GM12878 (cell line): ENCODE measurements at regions not wholly inside any gene's neighbourhood (a gene's known extent, or its start where the extent isn't known, plus 50 kb on each side); places are given as distances from the start of the nearest gene placed in this dataset.

Source experiments
- ATAC-seq: fragments of 200-7000 bp; cut with Tn5 transposase; 3 replicates; pipeline ENCODE4 v1.9.1; 2020; ENCODE audit warnings: mild to moderate bottlenecking, moderate library complexity
- BruUV-seq: library from RNA; stranded (reverse); fragments of 400-500 nt; replicated peaks from 2 replicates; lab custom pipeline; 2021; lab: Mats Ljungman, UMichigan
- CTCF ChIA-PET: fragments of 300-600 bp; sonication (Branson Sonifier 250); formaldehyde crosslinking; extraction: SDS; loops from one replicate; lab custom pipeline; 2021; ENCODE audit warnings: inconsistent platforms; lab: Yijun Ruan, JAX
- POLR2A ChIA-PET: fragments of 350-600 bp; formaldehyde crosslinking; extraction: SDS; loops from one replicate; lab custom pipeline; 2021; ENCODE audit warnings: inconsistent platforms; lab: Charles Lee
- RAD21 ChIA-PET: fragments of 300-600 bp; sonication (Branson Sonifier 250); formaldehyde crosslinking; loops from one replicate; lab custom pipeline; 2023; ENCODE audit warnings: antibody characterized with exemption; ENCODE audit not compliant: unreplicated experiment; lab: Charles Lee
- SMC1A ChIA-PET: fragments of 300-600 bp; sonication (Branson Sonifier 250); formaldehyde crosslinking; loops from one replicate; lab custom pipeline; 2023; ENCODE audit not compliant: unreplicated experiment, uncharacterized antibody; lab: Charles Lee
- DNase-seq: peaks from one replicate; pipeline ENCODE4 v3.0.0-alpha.2; 2011; ENCODE audit warnings: low read depth, low spot score
- FAIRE-seq: peaks from 3 replicates; lab custom pipeline; 2011; peaks lifted over from hg19 to GRCh38; lab: Jason Lieb, UNC
- H2AFZ ChIP-seq: 2 replicates; pipeline ENCODE4 v1.6.0; 2011; ENCODE audit warnings: low read depth, low read length, control low read depth; ENCODE audit not compliant: control insufficient read depth
- H3K27ac ChIP-seq: 2 replicates; pipeline ENCODE4 v1.5.1; 2011; ENCODE audit warnings: control low read depth; ENCODE audit not compliant: control insufficient read depth, insufficient read depth
- H3K27me3 ChIP-seq, 2 experiments: replicated peaks in 1 of 2; 2 replicates each; pipeline versions ENCODE4 v1.6.0 to v1.6.1; 2011; ENCODE audit warnings: low read length in 1 of 2; ENCODE audit not compliant: control insufficient read depth in 2 of 2, insufficient read depth in 2 of 2
- H3K36me3 ChIP-seq, 2 experiments: 2 replicates each; pipeline ENCODE4 v1.5.1; 2011; ENCODE audit warnings: low read length in 1 of 2; ENCODE audit not compliant: control insufficient read depth in 2 of 2, insufficient read depth in 2 of 2
- H3K4me1 ChIP-seq: 2 replicates; pipeline ENCODE4 v1.6.1; 2011; ENCODE audit warnings: mild to moderate bottlenecking, low read length, moderate library complexity, mixed read lengths; ENCODE audit not compliant: control insufficient read depth, insufficient read depth
- H3K4me2 ChIP-seq: 2 replicates; pipeline ENCODE4 v1.6.0; 2011; ENCODE audit warnings: control low read depth; ENCODE audit not compliant: control insufficient read depth, insufficient read depth
- H3K4me3 ChIP-seq: fragments of 200-600 bp; sonication (generic); 2 replicates; pipeline ENCODE4 v1.5.1; 2016
- H3K79me2 ChIP-seq: 2 replicates; pipeline ENCODE4 v1.6.0; 2011; ENCODE audit warnings: low read length; ENCODE audit not compliant: control insufficient read depth, insufficient read depth
- H3K9ac ChIP-seq: 2 replicates; pipeline ENCODE4 v1.8.0; 2011; ENCODE audit warnings: low read length, control low read depth, mixed read lengths; ENCODE audit not compliant: control insufficient read depth, insufficient read depth
- H3K9me3 ChIP-seq: replicated peaks from 3 replicates; pipeline ENCODE4 v1.5.1; 2011; ENCODE audit warnings: mild to moderate bottlenecking, low read length; ENCODE audit not compliant: control insufficient read depth, insufficient read depth
- H4K20me1 ChIP-seq: 2 replicates; pipeline ENCODE4 v1.6.0; 2011; ENCODE audit not compliant: control insufficient read depth, insufficient read depth
- ATF3 ChIP-seq: IDR thresholded peaks from 2 replicates; pipeline ENCODE4 v1.6.1; 2011; ENCODE audit warnings: low read depth, mild to moderate bottlenecking, low read length, moderate library complexity, borderline replicate concordance; ENCODE audit errors: extremely low read depth
- CREM ChIP-seq: IDR thresholded peaks from 2 replicates; pipeline ENCODE4 v1.6.1; 2014; ENCODE audit warnings: antibody characterized with exemption, low read depth
- FOS ChIP-seq: IDR thresholded peaks from 3 replicates; pipeline ENCODE4 v1.6.1; 2011; ENCODE audit warnings: borderline replicate concordance; ENCODE audit not compliant: insufficient read length; ENCODE audit errors: extremely low read depth
- GABPA ChIP-seq: IDR thresholded peaks from 2 replicates; pipeline ENCODE4 v1.6.1; 2014; ENCODE audit warnings: antibody characterized with exemption, low read depth, mild to moderate bottlenecking, inconsistent platforms
- MXI1 ChIP-seq: fragments of 150-350 bp; IDR thresholded peaks from 2 replicates; pipeline ENCODE4 v1.6.1; 2011; ENCODE audit warnings: low read depth, mild to moderate bottlenecking, inconsistent platforms, low read length, improper control_type of control experiment
- NR2F1 ChIP-seq: fragments of 450-650 bp; conservative IDR thresholded peaks from 2 replicates; pipeline ENCODE4 v1.6.1; 2017; ENCODE audit warnings: mild to moderate bottlenecking
- PML ChIP-seq: IDR thresholded peaks from 2 replicates; pipeline ENCODE4 v1.6.1; 2012; ENCODE audit warnings: low read length, inconsistent platforms
- POLR2A ChIP-seq: IDR thresholded peaks from 2 replicates; pipeline ENCODE4 v1.6.1; 2011; ENCODE audit warnings: low read depth, mild to moderate bottlenecking, low read length
- RB1 ChIP-seq: fragments of 450-650 bp; formaldehyde crosslinking; IDR thresholded peaks from 2 replicates; pipeline ENCODE4 v1.6.1; 2017; ENCODE audit warnings: mild to moderate bottlenecking, borderline replicate concordance
- RCOR1 ChIP-seq: conservative IDR thresholded peaks from 2 replicates; pipeline ENCODE4 v1.6.1; 2012; ENCODE audit warnings: low read depth, low read length, improper control_type of control experiment
- STAT3 ChIP-seq: IDR thresholded peaks from 2 replicates; pipeline ENCODE4 v1.6.1; 2011; ENCODE audit warnings: low read depth, low read length, improper control_type of control experiment
- SUZ12 ChIP-seq: fragments of 200-600 bp; sonication (generic); IDR thresholded peaks from one replicate; pipeline ENCODE4 v1.6.1; 2018; ENCODE audit warnings: antibody characterized with exemption, mild to moderate bottlenecking; ENCODE audit not compliant: unreplicated experiment
- YBX1 ChIP-seq: fragments of 450-650 bp; IDR thresholded peaks from 2 replicates; pipeline ENCODE4 v1.6.1; 2016; ENCODE audit warnings: antibody characterized with exemption
- ZNF217 ChIP-seq: fragments of 450-650 bp; IDR thresholded peaks from 2 replicates; pipeline ENCODE4 v1.6.1; 2017; ENCODE audit warnings: antibody characterized with exemption, mild to moderate bottlenecking
- WGBS: methylation state at CpG from one replicate; pipeline ENCODE4 v1.1.6; 2016; ENCODE audit warnings: low lambda C conversion rate; ENCODE audit not compliant: insufficient replicate concordance, insufficient coverage; ENCODE audit errors: missing lambda C conversion rate; 5-methylcytosine and 5-hydroxymethylcytosine counted together
- in situ Hi-C: fragments of 300-500 bp; cut with MboI; formaldehyde crosslinking; loops from 9 replicates; pipeline ENCODE4 v1.14.3; 2018; ENCODE audit warnings: mixed read lengths
- intact Hi-C: fragments of 100-400 bp; cut with micrococcal nuclease; formaldehyde crosslinking; loops from one replicate; pipeline ENCODE4 v1.14.2; 2022; ENCODE audit not compliant: unreplicated experiment
- TF ChIP-seq, protein P1 (sequence below): fragments of 450-650 bp; IDR thresholded peaks from 2 replicates; pipeline ENCODE4 v1.6.1; 2017; ENCODE audit warnings: mild to moderate bottlenecking
- TF ChIP-seq, protein P2 (sequence below): IDR thresholded peaks from 2 replicates; pipeline ENCODE4 v1.6.1; 2012; ENCODE audit warnings: low read depth, low read length, improper control_type of control experiment
- TF ChIP-seq, protein P3 (sequence below): fragments of 450-650 bp; formaldehyde crosslinking; IDR thresholded peaks from 2 replicates; pipeline ENCODE4 v1.4.0; 2020; ENCODE audit warnings: mild to moderate bottlenecking, moderate library complexity

DNA sequence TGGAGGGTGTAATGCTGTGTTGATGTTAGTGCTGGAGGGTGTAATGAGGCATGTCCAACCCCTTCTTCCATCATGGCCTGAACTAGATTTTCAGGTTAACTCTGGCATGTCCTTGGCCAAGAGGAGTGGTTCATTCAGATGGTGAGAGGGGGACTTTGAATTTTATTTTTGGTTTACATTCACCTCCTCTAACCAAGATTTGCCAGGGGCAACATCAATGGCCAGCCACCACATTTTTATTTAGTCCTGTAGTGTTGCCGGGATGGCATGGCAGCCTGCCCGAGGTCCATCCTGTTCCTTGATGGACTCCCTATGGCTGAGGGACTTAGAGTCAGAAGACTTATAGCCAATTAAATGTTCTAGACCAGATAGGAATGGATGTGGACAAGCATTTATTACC, 484.6 kb upstream of the HS6ST1 start:
- Histone ChIP-seq H3K27me3 (no peaks in the 10 kb centered on the region; a peak in 1 of 4 replicates), H2AFZ (no peak overlapping the region), H4K20me1 (no peaks in the 10 kb centered on the region), H3K4me2 (no peak overlapping the region), H3K4me1 (peaks cover 7% of the 10 kb centered on the region; the same call in 1 of the 2 replicates), H3K79me2 (no peaks in the 10 kb centered on the region), H3K4me3 (no peak overlapping the region), H3K9me3 (no peaks in the 10 kb centered on the region), H3K9ac (no peak overlapping the region), H3K36me3 (no peaks in the 10 kb centered on the region), H3K27ac (no peak overlapping the region)
- ChIA-PET CTCF (no interaction called here), RAD21 (no interaction called here), POLR2A (no interaction called here), SMC1A (no interaction called here)
- 80% methylated on average over 2 of the region's 2 CpGs for WGBS
- ATAC-seq, result no peak
- intact Hi-C loops, result no loop called here
- BruUV-seq, result no TSS peak
- no peak for DNase-seq
- FAIRE-seq, result no peak
- TF ChIP-seq STAT3 (no peak), SUZ12 (no peak), FOS (no peak), GABPA (no peak), ATF3 (no peak), RB1 (no peak), PML (no peak), POLR2A (no peak), NR2F1 (no peak), CREM (no peak), RCOR1 (no peak), ZNF217 (no peak), MXI1 (no peak), YBX1 (no peak)
- TF ChIP-seq, protein P1, sequence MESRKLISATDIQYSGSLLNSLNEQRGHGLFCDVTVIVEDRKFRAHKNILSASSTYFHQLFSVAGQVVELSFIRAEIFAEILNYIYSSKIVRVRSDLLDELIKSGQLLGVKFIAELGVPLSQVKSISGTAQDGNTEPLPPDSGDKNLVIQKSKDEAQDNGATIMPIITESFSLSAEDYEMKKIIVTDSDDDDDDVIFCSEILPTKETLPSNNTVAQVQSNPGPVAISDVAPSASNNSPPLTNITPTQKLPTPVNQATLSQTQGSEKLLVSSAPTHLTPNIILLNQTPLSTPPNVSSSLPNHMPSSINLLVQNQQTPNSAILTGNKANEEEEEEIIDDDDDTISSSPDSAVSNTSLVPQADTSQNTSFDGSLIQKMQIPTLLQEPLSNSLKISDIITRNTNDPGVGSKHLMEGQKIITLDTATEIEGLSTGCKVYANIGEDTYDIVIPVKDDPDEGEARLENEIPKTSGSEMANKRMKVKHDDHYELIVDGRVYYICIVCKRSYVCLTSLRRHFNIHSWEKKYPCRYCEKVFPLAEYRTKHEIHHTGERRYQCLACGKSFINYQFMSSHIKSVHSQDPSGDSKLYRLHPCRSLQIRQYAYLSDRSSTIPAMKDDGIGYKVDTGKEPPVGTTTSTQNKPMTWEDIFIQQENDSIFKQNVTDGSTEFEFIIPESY, result no peak
- TF ChIP-seq, protein P2, sequence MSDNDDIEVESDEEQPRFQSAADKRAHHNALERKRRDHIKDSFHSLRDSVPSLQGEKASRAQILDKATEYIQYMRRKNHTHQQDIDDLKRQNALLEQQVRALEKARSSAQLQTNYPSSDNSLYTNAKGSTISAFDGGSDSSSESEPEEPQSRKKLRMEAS, result no peak
- TF ChIP-seq, protein P3, sequence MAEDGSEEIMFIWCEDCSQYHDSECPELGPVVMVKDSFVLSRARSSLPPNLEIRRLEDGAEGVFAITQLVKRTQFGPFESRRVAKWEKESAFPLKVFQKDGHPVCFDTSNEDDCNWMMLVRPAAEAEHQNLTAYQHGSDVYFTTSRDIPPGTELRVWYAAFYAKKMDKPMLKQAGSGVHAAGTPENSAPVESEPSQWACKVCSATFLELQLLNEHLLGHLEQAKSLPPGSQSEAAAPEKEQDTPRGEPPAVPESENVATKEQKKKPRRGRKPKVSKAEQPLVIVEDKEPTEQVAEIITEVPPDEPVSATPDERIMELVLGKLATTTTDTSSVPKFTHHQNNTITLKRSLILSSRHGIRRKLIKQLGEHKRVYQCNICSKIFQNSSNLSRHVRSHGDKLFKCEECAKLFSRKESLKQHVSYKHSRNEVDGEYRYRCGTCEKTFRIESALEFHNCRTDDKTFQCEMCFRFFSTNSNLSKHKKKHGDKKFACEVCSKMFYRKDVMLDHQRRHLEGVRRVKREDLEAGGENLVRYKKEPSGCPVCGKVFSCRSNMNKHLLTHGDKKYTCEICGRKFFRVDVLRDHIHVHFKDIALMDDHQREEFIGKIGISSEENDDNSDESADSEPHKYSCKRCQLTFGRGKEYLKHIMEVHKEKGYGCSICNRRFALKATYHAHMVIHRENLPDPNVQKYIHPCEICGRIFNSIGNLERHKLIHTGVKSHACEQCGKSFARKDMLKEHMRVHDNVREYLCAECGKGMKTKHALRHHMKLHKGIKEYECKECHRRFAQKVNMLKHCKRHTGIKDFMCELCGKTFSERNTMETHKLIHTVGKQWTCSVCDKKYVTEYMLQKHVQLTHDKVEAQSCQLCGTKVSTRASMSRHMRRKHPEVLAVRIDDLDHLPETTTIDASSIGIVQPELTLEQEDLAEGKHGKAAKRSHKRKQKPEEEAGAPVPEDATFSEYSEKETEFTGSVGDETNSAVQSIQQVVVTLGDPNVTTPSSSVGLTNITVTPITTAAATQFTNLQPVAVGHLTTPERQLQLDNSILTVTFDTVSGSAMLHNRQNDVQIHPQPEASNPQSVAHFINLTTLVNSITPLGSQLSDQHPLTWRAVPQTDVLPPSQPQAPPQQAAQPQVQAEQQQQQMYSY (CRISPR knock-in tag), result no peak
- in situ Hi-C loops, result no loop called here
